Mesenchymal stem cell (in vitro differentiated cells and primary cell): ENCODE measurements at regions not wholly inside any gene's neighbourhood (a gene's known extent, or its start where the extent isn't known, plus 50 kb on each side); places are given as distances from the start of the nearest gene placed in this dataset.

Source experiments
- DNase-seq: peaks from one replicate; pipeline ENCODE4 v3.0.0-alpha.2; 2013
- H2AFZ ChIP-seq: one replicate; pipeline ENCODE4 v1.6.1; 2013; ENCODE audit warnings: low read depth, mild to moderate bottlenecking, control low read depth, inconsistent platforms, low read length, moderate library complexity
- H2AK5ac ChIP-seq: 2 replicates; pipeline ENCODE4 v1.6.1; 2013; ENCODE audit warnings: low read length, moderate library complexity, mild to moderate bottlenecking, inconsistent platforms; ENCODE audit not compliant: severe bottlenecking
- H2BK120ac ChIP-seq: one replicate; pipeline ENCODE4 v1.6.1; 2013; ENCODE audit warnings: low read depth, mild to moderate bottlenecking, inconsistent platforms, low read length, moderate library complexity
- H2BK12ac ChIP-seq, 2 experiments: one replicate each; pipeline ENCODE4 v1.6.1; 2013; ENCODE audit warnings: inconsistent platforms in 2 of 2, low read length in 2 of 2, mild to moderate bottlenecking in 2 of 2, moderate library complexity in 2 of 2, control low read depth in 1 of 2
- H2BK15ac ChIP-seq: one replicate; pipeline ENCODE4 v1.6.1; 2013; ENCODE audit warnings: mild to moderate bottlenecking, low read depth, inconsistent platforms; ENCODE audit not compliant: poor library complexity, severe bottlenecking
- H2BK5ac ChIP-seq: 2 replicates; pipeline ENCODE4 v1.6.1; 2013; ENCODE audit warnings: low read depth, mild to moderate bottlenecking, low read length, control low read depth, inconsistent platforms; ENCODE audit not compliant: poor library complexity, severe bottlenecking
- H3K14ac ChIP-seq, 2 experiments: one replicate each; pipeline ENCODE4 v1.6.1; 2013; ENCODE audit warnings: inconsistent platforms in 2 of 2, low read length in 2 of 2, control low read depth in 1 of 2, mild to moderate bottlenecking in 1 of 2, moderate library complexity in 1 of 2
- H3K18ac ChIP-seq, 2 experiments: one replicate each; pipeline ENCODE4 v1.6.1; 2013; ENCODE audit warnings: inconsistent platforms in 2 of 2, low read length in 2 of 2, control low read depth in 1 of 2, low read depth in 1 of 2, mild to moderate bottlenecking in 1 of 2
- H3K23ac ChIP-seq, 2 experiments: one replicate each; pipeline ENCODE4 v1.6.1; 2013; ENCODE audit warnings: inconsistent platforms in 2 of 2, low read length in 2 of 2, mild to moderate bottlenecking in 2 of 2, moderate library complexity in 2 of 2, control low read depth in 1 of 2
- H3K27ac ChIP-seq: 2 replicates; pipeline ENCODE4 v1.5.1; 2013; ENCODE audit warnings: mild to moderate bottlenecking, moderate library complexity, low read length, control low read depth, inconsistent platforms; ENCODE audit not compliant: poor library complexity, severe bottlenecking
- H3K27me3 ChIP-seq, 2 experiments: 2 replicates each; pipeline versions ENCODE4 v1.6.1 to v1.7.0; 2013; ENCODE audit warnings: low read length in 2 of 2, mild to moderate bottlenecking in 2 of 2, moderate library complexity in 2 of 2, control low read depth in 1 of 2, inconsistent platforms in 1 of 2; ENCODE audit not compliant: control insufficient read depth in 1 of 2, insufficient read depth in 1 of 2
- H3K36me3 ChIP-seq, 2 experiments: 2 replicates each; pipeline versions ENCODE4 v1.6.1 to v1.7.0; 2013; ENCODE audit warnings: low read length in 2 of 2, control low read depth in 1 of 2, inconsistent platforms in 1 of 2, low read depth in 1 of 2, mild to moderate bottlenecking in 1 of 2; ENCODE audit not compliant: insufficient read depth in 2 of 2, control insufficient read depth in 1 of 2
- H3K4ac ChIP-seq, 2 experiments: one replicate each; pipeline ENCODE4 v1.6.1; 2013; ENCODE audit warnings: inconsistent platforms in 2 of 2, low read length in 2 of 2, mild to moderate bottlenecking in 2 of 2, moderate library complexity in 2 of 2, control low read depth in 1 of 2, low read depth in 1 of 2
- H3K4me1 ChIP-seq: 2 replicates; pipeline ENCODE4 v1.6.1; 2013; ENCODE audit warnings: low read depth, low read length, control low read depth; ENCODE audit not compliant: control insufficient read depth, insufficient read depth
- H3K4me2 ChIP-seq: 2 replicates; pipeline ENCODE4 v1.6.1; 2013; ENCODE audit warnings: low read length, mild to moderate bottlenecking, inconsistent platforms; ENCODE audit not compliant: poor library complexity, severe bottlenecking
- H3K4me3 ChIP-seq, 2 experiments: 2 replicates each; pipeline versions ENCODE4 v1.5.1 to v1.7.0; 2013; ENCODE audit warnings: low read length in 2 of 2, mild to moderate bottlenecking in 2 of 2, control low read depth in 1 of 2, low read depth in 1 of 2; ENCODE audit not compliant: insufficient read depth in 1 of 2
- H3K79me1 ChIP-seq: replicated peaks from 2 replicates; pipeline ENCODE4 v1.6.1; 2013; ENCODE audit warnings: mild to moderate bottlenecking, control low read depth, low read length, inconsistent platforms; ENCODE audit not compliant: poor library complexity, severe bottlenecking
- H3K9ac ChIP-seq: 2 replicates; pipeline ENCODE4 v1.7.0; 2013; ENCODE audit warnings: mild to moderate bottlenecking, low read length, moderate library complexity
- H3K9me3 ChIP-seq: 2 replicates; pipeline ENCODE4 v1.7.0; 2013; ENCODE audit warnings: mild to moderate bottlenecking, low read length; ENCODE audit not compliant: control insufficient read depth
- H4K8ac ChIP-seq: one replicate; pipeline ENCODE4 v1.6.1; 2013; ENCODE audit warnings: inconsistent platforms, mild to moderate bottlenecking, low read length, moderate library complexity
- H4K91ac ChIP-seq: one replicate; pipeline ENCODE4 v1.6.1; 2013; ENCODE audit warnings: mild to moderate bottlenecking, low read length, inconsistent platforms
- WGBS: methylation state at CpG from one replicate; pipeline ENCODE4 v1.1.7; 2013; ENCODE audit warnings: mixed read lengths; 5-methylcytosine and 5-hydroxymethylcytosine counted together

DNA sequence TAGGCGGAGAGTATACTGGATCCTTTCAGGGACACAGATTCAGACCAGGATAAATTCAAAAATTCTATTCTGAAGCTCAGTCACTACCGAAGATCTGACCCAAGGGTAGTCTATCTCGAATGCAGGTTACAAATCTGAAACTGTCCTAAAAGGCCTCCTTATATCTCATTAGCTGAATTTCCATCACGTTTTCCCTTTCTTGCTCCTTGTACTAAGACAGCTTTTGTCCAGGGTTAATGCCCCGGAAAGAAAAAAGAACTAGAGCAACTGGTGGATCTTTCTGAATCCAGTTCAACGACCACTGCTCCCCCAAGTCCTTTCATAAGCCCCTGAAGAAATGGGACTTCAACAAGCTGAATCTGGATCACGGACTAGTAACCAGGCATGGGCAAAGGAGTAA is 97.5 kb upstream of the CCDC85A start:
- no peak overlapping the region for H2AFZ ChIP-seq

DNA sequence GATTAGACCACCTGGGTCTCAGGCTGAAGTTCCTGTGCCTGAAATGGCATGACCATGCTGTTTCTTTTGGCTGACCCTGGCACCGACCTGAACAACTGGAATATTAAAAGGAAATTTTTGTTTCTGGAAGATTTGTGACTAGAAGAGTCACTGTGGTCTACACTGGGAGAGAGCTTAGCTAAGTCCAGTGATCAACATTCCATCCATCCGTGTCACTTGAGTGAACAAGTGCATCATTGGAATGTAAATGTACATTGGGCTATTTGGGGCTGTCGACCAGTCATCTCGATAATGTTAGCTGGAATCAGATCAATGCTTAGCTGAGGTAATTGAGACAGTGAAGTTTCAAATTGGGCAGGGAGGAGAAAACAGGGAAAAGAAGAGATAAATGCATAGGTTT is 95.4 kb upstream of the CCDC85A start:
- Histone ChIP-seq H3K27ac (no peak overlapping the region), H3K4me2 (no peak overlapping the region), H3K9ac (no peak overlapping the region), H2AK5ac (no peak overlapping the region), H2BK12ac (no peak overlapping the region), H3K4me1 (no peaks in the 10 kb centered on the region), H3K9me3 (no peaks in the 10 kb centered on the region), H4K8ac (no peak overlapping the region), H2BK5ac (no peak overlapping the region), H3K14ac (no peak overlapping the region), H4K91ac (no peak overlapping the region), H3K79me1 (no peaks in the 10 kb centered on the region), H3K4me3 (no peak overlapping the region), H2BK15ac (no peak overlapping the region), H3K4ac (no peak overlapping the region), H3K27me3 (no peaks in the 10 kb centered on the region), H3K18ac (no peak overlapping the region), H3K36me3 (no peaks in the 10 kb centered on the region), H3K23ac (no peak overlapping the region), H2AFZ (no peak overlapping the region), H2BK120ac (no peak overlapping the region)
- WGBS = 63% methylated on average over 4 of the region's 4 CpGs
- DNase-seq = peak; percentile 13

More for the DNA sequence above, 97.5 kb upstream of the CCDC85A start:
- Histone ChIP-seq H2AK5ac (no peak overlapping the region), H3K18ac (no peak overlapping the region), H2BK12ac (no peak overlapping the region), H3K4me2 (no peak overlapping the region), H4K91ac (no peak overlapping the region), H2BK5ac (no peak overlapping the region), H3K14ac (no peak overlapping the region), H3K27ac (no peak overlapping the region), H2BK120ac (no peak overlapping the region), H3K27me3 (no peaks in the 10 kb centered on the region), H3K23ac (no peak overlapping the region), H3K36me3 (no peaks in the 10 kb centered on the region), H3K9me3 (no peaks in the 10 kb centered on the region), H4K8ac (no peak overlapping the region), H3K4me3 (no peak overlapping the region), H3K4me1 (no peaks in the 10 kb centered on the region), H3K9ac (no peak overlapping the region), H3K79me1 (no peaks in the 10 kb centered on the region), H2BK15ac (no peak overlapping the region), H3K4ac (no peak overlapping the region)
- no peak for DNase-seq
- 92% methylated on average over 6 of the region's 7 CpGs for WGBS

DNA sequence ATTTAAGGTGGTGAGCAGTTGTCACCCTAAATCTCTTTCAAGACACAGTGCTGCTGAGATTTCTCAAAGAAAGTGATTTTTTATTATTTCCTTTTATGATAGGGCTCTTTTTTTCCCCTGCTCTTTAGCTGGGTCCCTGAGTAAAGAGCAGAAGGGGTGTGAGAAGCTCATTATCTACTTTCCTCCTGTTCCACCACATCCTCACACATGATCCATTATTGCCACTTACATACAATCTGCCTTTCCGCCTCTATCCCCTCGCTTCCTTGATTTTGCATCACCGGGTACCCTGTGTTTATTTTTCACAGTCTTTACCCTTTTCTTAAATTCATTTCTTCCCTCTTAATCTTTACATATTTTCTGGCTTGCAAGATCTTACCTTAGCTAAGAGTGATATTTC is 93.9 kb upstream of the CCDC85A start:
- no peak overlapping the region for H3K18ac ChIP-seq
- no peak overlapping the region for H2BK15ac ChIP-seq
- no peak overlapping the region for H3K23ac ChIP-seq
- H2BK5ac ChIP-seq = no peak overlapping the region
- no peak overlapping the region for H4K8ac ChIP-seq
- H3K27ac ChIP-seq = no peak overlapping the region
- H3K14ac ChIP-seq = no peak overlapping the region
- H3K27me3 ChIP-seq = no peaks in the 10 kb centered on the region
- H3K79me1 ChIP-seq = no peaks in the 10 kb centered on the region
- H2AK5ac ChIP-seq = no peak overlapping the region
- H4K91ac ChIP-seq = no peak overlapping the region
- H2AFZ ChIP-seq = no peak overlapping the region
- no peak overlapping the region for H3K4me2 ChIP-seq
- H2BK120ac ChIP-seq = no peak overlapping the region
- no peaks in the 10 kb centered on the region for H3K36me3 ChIP-seq
- H3K9ac ChIP-seq = no peak overlapping the region
- no peak overlapping the region for H3K4ac ChIP-seq
- H3K4me3 ChIP-seq = no peak overlapping the region
- no peak for DNase-seq
- H2BK12ac ChIP-seq = no peak overlapping the region
- H3K4me1 ChIP-seq = no peaks in the 10 kb centered on the region
- 93% methylated on average over 3 of the region's 3 CpGs for WGBS
- no peaks in the 10 kb centered on the region for H3K9me3 ChIP-seq

DNA sequence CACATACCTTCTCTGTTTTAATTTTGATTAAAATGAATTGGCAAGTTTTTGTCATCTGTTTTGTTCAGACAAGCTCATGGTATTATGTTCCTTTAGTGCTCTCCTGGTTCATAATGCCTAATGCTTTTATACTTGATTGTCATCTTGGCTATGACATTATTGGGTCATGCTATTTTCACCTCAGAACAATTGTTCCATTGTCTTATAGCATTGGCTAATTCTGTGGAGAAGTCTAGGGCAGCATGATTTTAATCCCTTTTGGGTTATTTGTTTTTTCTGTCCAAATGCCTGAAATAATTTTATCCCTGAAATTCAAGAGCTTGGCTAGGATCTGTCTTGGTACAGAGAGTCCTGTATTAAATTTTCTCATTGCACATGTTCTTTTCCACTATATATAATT is 83.8 kb upstream of the CCDC85A start:
- Histone ChIP-seq H2BK5ac (no peak overlapping the region), H3K36me3 (no peaks in the 10 kb centered on the region), H3K14ac (no peak overlapping the region), H3K4me3 (no peak overlapping the region), H3K9ac (no peak overlapping the region), H3K4me1 (no peaks in the 10 kb centered on the region), H3K79me1 (no peaks in the 10 kb centered on the region), H4K8ac (no peak overlapping the region), H4K91ac (no peak overlapping the region), H3K4ac (no peak overlapping the region), H2BK120ac (no peak overlapping the region), H3K27ac (no peak overlapping the region), H2AK5ac (no peak overlapping the region), H3K18ac (no peak overlapping the region), H2BK15ac (no peak overlapping the region), H3K9me3 (no peaks in the 10 kb centered on the region), H3K4me2 (no peak overlapping the region), H2AFZ (no peak overlapping the region), H3K23ac (no peak overlapping the region), H3K27me3 (no peaks in the 10 kb centered on the region), H2BK12ac (no peak overlapping the region)
- DNase-seq = no peak
